HG03439 (cell line): ENCODE measurements at regions not wholly inside any gene's neighbourhood (a gene's known extent, or its start where the extent isn't known, plus 50 kb on each side); places are given as distances from the start of the nearest gene placed in this dataset.

ENCODE experiments used
- ATAC-seq: cut with Tn5 transposase; IDR thresholded peaks from one replicate; pipeline ENCODE4 v1.9.1; 2021; ENCODE audit warnings: mild to moderate bottlenecking, moderate library complexity; ENCODE audit not compliant: unreplicated experiment

DNA sequence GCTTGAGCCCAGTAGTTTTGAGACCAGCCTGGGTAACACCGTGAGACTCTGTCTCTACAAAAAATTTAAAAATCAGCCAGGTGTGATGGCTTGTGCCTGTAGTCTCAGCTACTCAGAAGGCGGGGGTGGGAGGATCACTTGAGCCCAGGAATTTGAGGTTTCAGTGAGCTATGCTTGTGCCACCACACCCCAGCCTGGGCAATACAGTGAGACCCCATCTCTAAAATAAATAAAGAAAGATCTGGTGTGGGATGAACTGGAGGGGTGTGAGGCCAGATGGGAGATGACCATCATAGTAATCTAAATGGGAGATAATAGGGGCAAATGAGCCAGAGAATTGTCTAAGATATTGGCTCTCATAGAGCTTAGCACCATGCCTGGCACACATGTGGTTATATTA, 60.1 kb upstream of the TRABD2B start:
- no peak for ATAC-seq

DNA sequence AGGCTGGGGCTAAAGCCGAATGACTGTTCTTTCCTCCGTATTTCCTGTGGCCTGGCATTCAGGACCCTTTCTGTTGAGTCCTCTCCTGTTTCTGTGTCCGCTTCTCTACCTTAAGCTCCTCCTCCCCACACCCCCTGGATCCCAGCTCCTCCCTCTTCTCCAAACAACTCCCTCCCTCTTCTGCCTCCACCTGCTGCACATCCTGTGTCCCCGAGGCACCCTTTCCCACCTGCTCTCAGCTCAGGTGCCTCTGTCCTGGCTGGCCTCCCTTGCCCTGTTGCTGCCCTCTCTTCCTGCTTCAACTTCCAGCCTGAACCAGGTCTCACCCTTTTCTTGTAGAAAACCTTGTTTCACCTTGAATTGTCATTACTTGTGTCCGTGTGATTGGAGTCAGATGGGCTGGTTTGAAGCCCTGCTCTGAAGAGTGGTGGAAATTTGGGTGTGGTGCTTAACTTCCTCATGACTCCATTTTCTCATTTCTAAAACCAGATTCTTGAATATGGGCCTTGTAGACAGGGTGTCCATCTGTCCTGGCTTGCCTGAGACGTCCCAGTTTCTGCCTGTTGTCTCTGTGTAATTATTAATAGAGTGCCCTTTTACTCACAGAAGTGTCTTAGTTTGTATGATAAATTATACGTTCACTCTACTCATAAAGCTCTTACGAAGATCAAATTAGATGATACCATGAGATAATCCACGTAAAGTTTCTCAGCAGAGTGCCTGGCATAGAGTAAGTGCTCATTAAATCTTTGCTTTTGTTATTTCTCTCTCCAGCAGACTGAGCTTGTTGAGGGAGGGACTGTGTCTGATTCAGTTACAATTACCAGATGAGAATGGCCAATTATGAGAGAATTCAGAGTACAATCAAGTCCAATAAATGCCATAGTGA, 58.9 kb upstream of the TRABD2B start:
- no peak for ATAC-seq

DNA sequence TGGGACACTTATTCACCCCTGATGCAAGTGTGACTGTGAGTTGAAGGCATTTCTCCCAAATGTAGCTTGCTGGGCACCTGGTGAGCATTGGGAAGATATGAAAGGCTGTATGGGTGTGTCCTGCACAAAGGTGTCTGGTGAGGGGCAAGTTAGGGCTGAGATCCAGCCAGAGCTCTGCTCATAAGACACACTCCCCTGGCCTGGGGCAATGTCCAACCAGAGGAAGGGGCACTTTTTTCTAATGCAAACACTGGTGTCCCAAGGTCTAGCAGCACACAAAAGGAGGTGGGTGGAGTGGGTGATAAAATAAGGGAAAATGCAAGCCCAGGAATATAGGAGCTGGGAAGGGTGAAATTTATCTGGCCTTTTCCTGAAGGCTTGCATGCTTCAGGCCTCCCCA, 57.0 kb upstream of the TRABD2B start:
- no peak for ATAC-seq

DNA sequence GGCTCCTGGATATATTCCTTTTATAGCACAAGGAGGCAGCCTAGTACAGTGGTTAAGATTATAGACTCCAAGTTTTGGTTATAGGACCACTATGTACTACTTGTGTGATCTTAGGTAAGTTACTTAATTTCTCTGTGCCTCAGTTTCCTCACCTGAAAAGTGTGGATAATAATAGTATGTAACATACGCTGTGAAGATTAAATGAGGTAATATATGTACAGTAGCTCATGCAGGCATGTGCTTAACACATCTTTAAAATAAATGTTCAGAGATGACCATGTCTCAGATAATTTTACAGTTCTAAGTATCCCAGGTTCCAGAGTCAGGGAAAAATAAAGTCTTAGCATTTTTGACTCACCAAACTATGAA, 55.7 kb upstream of the TRABD2B start:
- no peak for ATAC-seq

DNA sequence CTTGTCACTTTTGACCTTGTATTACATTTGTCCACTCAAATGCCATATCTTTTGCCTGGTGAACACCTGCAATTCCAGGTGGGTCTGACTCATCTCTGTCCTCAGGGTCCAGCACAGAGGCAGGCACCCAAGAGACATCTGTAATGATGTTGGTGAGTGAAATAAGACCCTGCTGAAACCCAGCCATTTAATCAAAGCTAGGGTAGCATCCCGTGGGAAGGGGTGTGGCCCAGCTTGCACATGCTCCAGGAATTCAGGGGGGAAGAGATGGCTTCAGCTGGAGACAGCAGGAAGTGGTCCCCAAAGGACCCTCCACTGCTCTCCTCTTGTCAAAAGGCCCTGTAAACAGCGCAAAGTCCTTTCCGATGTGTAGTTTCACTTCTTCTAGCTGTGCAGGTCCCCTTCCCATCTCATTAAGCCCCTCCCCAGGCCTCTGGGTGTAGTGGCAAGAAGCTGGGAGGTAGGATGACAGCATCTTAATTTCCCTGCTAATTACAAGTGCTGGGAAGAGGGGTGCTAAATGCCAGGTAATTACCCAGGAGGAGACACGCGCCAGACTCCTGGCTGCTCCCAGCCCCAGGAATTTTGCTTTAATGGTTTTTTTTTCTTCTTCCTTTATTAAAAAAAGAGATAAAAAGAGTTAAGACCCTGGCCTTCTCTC, 54.4 kb upstream of the TRABD2B start:
- ATAC-seq = no peak

DNA sequence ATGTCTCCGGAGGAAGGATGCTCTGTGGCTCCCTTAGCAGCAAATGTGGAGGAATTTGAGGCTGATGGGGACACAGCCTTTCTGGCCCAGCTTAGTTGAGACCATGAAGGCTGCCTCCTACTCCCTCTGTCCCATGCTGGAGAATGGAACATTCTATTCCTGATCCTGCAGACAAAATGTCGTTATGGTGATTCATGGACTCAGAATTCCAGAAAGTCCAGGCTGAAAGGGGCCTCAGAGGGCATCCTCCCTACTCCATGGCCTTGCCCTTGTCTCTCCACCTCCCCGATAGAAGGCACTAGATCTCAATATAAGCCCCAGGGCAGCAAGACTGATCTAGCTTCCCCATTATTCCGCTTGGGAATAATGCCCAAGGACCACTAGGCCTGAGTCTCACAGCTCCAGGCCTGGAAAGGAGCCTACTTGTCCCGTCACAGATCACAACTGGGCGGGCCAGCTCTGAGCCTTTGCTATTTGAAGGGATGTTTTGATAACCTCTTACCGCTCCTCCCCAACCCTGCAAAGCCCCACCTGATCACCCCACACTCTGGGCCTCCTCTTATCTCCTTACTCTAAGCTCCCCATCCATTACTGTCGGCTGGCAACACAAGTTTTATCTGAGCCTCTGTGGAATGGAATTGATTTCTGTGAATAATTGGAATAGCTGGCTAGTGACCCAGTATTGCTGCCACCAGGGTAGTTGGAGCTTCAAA, 52.8 kb upstream of the TRABD2B start:
- ATAC-seq = no peak

DNA sequence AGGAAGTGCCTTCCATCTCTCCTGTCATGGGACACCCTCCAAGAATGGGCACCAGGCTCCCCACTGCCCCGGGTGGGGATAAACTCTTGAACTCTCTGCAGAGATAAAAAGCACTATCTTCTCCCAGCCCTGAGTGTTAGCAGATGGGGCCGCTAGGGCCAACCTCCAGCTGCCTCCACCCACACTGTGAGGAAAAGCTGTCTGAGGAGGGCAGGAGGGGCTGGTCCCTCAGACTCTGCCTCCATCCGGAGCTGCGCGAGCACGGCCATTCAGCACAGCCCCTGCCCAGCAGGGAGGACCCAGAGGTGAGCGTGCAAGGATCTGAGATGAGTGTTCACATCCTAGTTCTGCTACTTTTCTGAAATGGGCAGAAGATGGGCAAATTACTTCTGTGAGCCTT, 51.8 kb upstream of the TRABD2B start:
- no peak for ATAC-seq

GRCh38 chr1:48048064-48048463, 50.9 kb upstream of the TRABD2B start:
- ATAC-seq = no peak

GRCh38 chr1:48047116-48047515, 49.9 kb upstream of the TRABD2B start:
- ATAC-seq = no peak
